NT2/D1 (cell line): ENCODE measurements at regions not wholly inside any gene's neighbourhood (a gene's known extent, or its start where the extent isn't known, plus 50 kb on each side); places are given as distances from the start of the nearest gene placed in this dataset.

ENCODE experiments used
- YY1 ChIP-seq: IDR thresholded peaks from 2 replicates; pipeline ENCODE4 v1.6.1; 2011; ENCODE audit not compliant: insufficient read length, insufficient read depth
- ZNF274 ChIP-seq: IDR thresholded peaks from 2 replicates; pipeline ENCODE4 v1.6.1; 2011; ENCODE audit warnings: mild to moderate bottlenecking, low read depth, low read length

GRCh38 chr14:43341921-43342320 lies 1165.2 kb downstream of the FSCB start:
- no peak for TF ChIP-seq ZNF274
- TF ChIP-seq YY1 = no peak
